ENCODE measurements at regions not wholly inside any gene's neighbourhood (a gene's known extent, or its start where the extent isn't known, plus 50 kb on each side); places are given as distances from the start of the nearest gene placed in this dataset.

DNA sequence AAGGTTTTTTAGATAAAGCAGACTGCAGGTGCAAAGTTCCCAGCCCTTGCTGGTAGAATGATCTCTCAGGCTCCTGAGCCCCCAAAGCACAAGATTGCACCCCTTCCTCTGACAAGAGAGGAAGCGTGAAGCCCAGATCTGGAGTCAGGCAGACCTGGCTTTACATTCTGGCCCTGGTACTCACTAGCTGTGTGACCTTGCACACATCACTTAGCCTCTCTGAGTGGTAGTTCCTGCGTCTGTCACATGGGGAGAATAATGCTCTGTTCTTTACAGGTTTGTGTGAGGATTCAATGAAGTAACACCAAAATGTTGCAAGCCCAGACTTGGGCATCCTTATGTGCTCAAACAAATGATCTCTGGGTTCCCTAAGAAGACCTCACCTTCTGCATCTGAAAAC lies 141.5 kb downstream of the SMAD6 start:
- TF ChIP-seq, protein P1, sequence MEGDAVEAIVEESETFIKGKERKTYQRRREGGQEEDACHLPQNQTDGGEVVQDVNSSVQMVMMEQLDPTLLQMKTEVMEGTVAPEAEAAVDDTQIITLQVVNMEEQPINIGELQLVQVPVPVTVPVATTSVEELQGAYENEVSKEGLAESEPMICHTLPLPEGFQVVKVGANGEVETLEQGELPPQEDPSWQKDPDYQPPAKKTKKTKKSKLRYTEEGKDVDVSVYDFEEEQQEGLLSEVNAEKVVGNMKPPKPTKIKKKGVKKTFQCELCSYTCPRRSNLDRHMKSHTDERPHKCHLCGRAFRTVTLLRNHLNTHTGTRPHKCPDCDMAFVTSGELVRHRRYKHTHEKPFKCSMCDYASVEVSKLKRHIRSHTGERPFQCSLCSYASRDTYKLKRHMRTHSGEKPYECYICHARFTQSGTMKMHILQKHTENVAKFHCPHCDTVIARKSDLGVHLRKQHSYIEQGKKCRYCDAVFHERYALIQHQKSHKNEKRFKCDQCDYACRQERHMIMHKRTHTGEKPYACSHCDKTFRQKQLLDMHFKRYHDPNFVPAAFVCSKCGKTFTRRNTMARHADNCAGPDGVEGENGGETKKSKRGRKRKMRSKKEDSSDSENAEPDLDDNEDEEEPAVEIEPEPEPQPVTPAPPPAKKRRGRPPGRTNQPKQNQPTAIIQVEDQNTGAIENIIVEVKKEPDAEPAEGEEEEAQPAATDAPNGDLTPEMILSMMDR (conservative IDR thresholded peaks at IDR 0.05; ENCODE audit: low read length), result no peak
- TF ChIP-seq EZH2phosphoT487 (IDR thresholded peaks at IDR 0.05; ENCODE audit: borderline replicate concordance), result no peak
